NCI-H146 treated with DMSO at 0.1 percent for 48 hours (cell line): ENCODE measurements at regions not wholly inside any gene's neighbourhood (a gene's known extent, or its start where the extent isn't known, plus 50 kb on each side); places are given as distances from the start of the nearest gene placed in this dataset.

ENCODE experiments used
- DNase-seq: peaks from one replicate; lab custom pipeline; 2025; ENCODE audit not compliant: unreplicated experiment; lab: John Stamatoyannopoulos, UW

GRCh38 chr21:27841084-27841672 is 874.3 kb upstream of the ADAMTS5 start:
- DNase-seq, result no peak

DNA sequence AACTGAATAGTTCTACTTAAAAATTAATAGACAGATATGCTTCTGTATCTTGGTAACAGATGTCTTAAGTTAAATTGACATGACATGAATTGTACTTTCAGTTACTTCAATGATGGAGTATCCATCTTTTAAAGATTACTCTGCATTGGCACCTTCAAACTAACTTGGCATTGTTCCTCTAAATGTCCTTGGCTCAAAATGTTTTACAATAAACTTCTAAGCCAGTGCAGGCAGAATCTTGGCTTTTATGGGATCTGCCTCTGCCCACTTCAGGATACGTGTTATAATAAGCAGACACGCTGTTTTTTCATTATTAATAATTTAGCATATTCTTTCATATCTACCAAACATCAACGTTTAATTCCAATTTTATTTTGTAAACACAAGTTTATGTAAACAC is 873.4 kb upstream of the ADAMTS5 start:
- DNase-seq, result no peak

- DNase-seq, result no peak
Observed at GRCh38 chr21:27839512-27840115, 872.7 kb upstream of the ADAMTS5 start.

- DNase-seq, result no peak
Observed at GRCh38 chr21:27838573-27838972, 871.7 kb upstream of the ADAMTS5 start.

DNA sequence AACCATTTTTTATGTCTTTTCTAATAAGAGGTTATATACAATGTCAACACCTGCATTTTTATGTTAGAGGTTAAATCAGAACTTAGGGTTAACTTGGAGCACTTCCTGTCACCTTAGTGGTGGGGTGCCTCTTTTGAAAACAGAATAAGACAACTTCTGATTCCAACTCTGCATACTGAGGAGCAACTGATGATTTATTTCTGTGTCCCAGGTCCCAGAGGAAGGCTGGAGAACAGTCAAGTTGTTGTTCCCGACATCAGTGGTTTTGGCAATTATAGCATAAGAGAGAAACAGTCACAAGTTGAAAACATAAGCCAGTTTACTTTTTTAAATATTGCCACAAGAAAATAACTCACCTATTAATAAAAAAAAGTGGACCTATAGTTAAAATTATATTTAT is 871.0 kb upstream of the ADAMTS5 start:
- no peak for DNase-seq

GRCh38 chr21:27833298-27833697 is 866.4 kb upstream of the ADAMTS5 start:
- DNase-seq, result no peak

DNA sequence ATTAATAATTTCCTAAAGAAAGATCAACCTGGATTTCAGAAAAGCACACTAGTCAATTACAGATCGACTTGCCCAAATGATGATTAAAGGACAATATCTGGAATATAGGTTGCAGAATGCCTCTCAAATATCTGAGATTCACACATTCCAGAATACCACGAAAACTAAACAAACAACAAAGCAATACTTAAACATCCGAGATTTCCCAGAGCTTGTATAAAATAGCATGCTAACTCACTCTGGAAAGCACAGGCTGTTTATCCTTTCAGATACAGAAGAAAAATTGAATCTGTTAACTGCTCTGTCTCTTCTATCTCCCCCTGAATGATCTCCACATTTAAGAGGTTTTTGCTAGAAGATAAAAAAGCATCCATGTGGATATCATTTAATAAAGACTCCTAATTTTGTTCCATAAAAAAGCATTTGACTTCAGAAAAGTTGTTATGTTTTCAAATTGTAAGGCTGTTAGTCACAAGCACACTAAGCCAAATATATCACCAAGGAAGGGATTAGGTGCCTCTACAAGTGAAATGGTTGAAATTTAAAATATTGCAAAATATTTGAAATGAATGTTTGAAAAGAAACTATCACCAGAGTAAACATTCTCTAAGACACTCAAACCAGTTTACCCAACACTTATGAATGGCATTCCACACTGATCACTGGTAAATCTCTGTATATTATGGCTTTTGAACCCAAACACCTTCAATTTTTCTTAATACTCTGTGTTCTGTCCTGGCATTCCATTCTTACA is 865.1 kb upstream of the ADAMTS5 start:
- no peak for DNase-seq

DNA sequence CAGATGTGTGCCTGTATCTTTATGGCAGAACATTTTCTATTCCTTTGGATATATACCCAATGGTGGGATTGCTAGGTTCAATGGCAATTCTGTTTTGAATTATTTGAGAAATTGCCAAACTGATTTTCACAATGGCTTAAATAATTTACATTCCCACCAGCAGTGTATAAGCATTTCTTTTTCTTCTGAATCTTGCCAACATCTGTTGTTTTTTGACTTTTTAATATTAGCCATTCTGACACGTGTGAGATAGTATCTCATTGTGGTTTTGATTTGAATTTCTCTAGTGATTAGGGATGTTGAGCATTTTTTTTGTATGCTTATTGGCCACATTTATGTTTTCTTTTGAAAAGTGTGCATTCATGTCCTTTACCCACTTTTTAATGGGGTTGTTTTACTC is 864.3 kb upstream of the ADAMTS5 start:
- DNase-seq, result no peak

DNA sequence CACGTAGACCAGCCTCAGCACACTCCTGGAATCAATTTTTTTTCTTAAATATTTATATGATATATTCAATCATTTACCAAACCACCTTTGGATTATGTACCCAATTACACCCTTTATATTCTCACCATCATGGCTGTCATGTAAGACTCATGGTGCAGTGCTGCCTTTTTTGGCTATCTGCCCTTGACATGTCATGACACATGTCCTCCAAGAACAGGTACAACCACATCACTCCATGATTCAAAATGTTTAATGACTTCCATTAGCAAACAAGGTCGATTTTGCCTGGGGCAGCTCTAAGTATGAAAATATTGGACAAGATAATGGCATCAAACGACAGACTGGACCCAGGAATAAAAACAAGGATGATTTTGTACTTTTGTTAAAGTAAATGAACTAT is 861.1 kb upstream of the ADAMTS5 start:
- no peak for DNase-seq

GRCh38 chr21:27825035-27825434 is 858.1 kb upstream of the ADAMTS5 start:
- no peak for DNase-seq

GRCh38 chr21:27823652-27824201 is 856.8 kb upstream of the ADAMTS5 start:
- no peak for DNase-seq

DNA sequence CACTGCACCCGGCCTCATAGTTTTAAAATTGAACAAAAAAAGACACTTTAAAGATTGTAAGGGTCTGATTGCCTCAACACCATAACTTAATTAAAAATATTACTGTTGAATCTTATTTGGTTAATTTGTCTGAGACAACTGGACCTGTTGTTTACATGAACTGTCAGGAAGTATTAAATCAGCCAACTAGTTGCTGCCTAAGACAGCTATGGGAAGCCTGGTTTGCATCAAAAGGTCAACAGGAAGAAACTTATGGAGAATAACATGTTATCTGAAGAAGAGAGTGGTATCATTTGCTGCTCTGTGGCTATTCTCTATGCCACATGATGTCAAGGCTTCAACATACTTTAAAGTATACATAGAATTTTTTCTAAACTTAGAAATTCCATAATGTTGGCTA is 853.5 kb upstream of the ADAMTS5 start:
- DNase-seq, result no peak

- no peak for DNase-seq
Observed at GRCh38 chr21:27819299-27819698, 852.4 kb upstream of the ADAMTS5 start.

DNA sequence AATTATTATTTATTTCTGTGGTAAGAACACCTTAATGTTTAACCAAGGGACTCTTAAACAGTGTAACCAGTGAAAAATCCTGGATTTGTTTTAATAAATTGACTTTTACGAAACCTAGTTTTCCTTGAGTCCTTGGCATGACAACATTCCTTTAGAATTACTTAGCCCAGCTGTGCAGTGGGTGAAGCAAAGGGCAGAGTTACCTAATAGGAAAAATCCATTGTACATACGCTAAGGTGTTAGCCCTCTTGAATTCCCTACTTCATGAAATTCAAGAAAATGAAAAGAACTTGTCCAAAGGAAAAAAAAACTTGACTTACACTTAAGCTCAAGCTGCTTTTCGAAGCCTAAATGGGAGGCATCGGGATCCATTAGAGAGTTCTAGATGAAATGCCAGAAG is 852.0 kb upstream of the ADAMTS5 start:
- DNase-seq, result no peak

- DNase-seq, result no peak
Observed at GRCh38 chr21:27817902-27818623, 851.2 kb upstream of the ADAMTS5 start.

DNA sequence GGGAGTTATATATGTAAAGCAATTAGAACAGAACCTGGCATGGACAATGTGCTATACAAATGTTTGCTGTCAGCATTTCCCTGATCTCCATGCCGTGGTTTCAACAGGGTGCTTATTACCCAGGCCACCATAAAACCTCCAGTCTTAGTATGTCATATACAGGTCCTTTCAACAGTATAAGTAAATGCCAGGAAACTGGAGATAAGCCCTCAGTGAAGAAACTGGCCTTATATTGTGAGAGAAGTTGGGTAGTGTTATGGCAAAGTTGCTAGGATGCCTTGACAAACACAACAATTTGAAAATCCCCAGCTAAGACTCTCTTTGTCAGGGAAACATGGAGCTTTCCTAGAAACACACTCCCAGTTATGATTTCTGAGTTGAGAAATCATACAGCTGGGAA is 850.2 kb upstream of the ADAMTS5 start:
- no peak for DNase-seq

DNA sequence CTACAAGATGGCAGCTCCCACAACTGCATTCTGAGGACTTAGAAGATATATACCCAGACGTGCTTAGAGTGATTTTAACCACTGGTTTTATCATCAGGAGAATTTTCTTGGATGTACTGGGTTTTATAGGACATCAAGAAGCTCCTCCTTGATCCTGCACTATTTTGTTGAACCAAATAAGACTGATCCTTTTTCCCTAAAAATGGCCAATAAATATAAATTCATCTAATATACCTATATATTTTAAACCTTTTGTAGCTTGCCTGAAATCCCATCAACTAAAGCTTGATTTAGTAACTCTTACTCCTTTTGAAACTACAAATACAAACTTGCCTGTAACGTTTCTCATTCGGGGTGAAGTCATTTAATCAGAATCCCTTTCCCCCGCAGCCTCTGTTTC is 849.4 kb upstream of the ADAMTS5 start:
- DNase-seq, result no peak

DNA sequence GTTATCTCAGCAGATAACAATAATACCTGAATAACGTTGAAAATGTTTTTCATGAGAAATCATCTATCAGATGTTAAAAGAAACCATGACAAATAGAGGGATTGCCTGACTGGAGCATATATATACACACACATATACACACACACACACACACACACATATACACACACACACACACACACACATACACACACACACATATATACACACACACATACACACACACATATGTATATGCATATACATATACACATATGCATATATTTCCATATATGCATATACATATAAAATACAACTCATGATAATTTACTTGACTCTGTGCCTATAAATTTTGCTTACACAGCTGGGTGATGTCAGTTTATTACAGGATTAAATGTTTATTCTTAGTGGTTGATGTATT is 847.3 kb upstream of the ADAMTS5 start:
- DNase-seq, result no peak

- DNase-seq, result no peak
Observed at GRCh38 chr21:27813750-27814149, 846.9 kb upstream of the ADAMTS5 start.

DNA sequence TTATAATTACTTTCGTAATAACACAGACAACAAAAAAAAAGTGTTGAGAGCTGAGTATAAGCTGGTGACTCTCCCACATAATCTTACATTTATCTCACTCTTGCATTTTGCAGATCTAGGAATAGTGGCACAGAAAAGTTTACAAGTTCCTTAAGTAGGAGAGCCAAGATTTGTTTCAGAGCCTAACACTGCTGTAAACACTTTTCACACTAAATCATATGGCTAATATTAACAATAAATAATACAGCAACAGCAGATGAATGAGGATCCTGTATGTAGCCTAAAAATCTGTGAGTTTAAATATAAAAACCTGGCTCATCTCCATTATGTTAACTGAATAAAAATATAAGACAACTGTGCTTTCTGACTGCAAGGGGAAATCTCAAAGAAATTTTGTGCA is 846.5 kb upstream of the ADAMTS5 start:
- no peak for DNase-seq

- no peak for DNase-seq
Observed at GRCh38 chr21:27812279-27812678, 845.4 kb upstream of the ADAMTS5 start.

DNA sequence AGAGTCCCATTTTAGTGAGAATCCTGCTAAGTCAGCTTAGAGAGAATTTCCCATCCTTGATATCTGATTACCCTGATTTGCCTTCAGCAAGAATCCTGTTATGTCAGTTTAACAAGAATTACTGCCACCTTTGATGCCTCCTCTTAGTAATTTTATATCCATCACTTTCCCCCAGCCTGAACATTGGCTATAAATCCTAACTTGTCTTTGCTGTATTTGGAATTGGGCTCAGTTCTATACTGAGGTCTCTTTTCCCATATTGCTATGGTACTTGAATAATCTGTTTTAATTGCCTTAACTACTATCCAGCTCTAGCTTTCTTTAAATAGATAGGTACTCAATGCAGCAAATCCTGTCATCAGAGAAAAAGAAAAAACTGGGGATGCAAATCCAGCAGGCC is 842.0 kb upstream of the ADAMTS5 start:
- no peak for DNase-seq
